ENCODE measurements at regions not wholly inside any gene's neighbourhood (a gene's known extent, or its start where the extent isn't known, plus 50 kb on each side); places are given as distances from the start of the nearest gene placed in this dataset.

DNA sequence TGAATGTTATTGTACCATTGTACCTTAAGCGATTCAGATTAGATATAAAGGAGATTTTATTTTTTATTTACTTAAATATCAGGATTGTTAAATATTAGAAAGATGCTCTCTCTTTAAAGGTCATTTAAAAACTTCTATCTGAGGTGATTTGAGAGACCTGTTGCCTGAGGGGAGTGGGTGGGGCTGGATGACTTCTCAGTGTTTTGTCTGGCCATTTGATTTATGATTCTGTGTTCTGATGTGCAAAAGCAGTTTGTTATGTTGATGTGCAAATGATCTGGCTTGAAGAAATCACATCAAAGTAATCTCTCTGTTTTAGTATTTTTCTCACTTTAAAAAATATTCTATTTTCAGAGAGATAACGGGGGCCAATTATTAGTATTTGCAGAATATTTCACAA lies 370.8 kb downstream of the NUP35 start:
- TF ChIP-seq CTCF (IDR thresholded peaks at IDR 0.05; ENCODE audit: low read depth, low read length), result no peak
- DNase-seq (ENCODE audit: low read depth, low spot score), result no peak
- H3K4me3 ChIP-seq (ENCODE audit: low read depth, low read length), result no peak overlapping the region
- in situ Hi-C loops (cut with HindIII; ENCODE audit: low sequenced_read_pairs), result no loop called here

GRCh38 chr2:183495589-183496267 lies 371.5 kb downstream of the NUP35 start:
- no peak for TF ChIP-seq CTCF (IDR thresholded peaks at IDR 0.05; ENCODE audit: low read depth, low read length)
- no peak overlapping the region for H3K4me3 ChIP-seq (ENCODE audit: low read depth, low read length)
- no peak for DNase-seq (ENCODE audit: low read depth, low spot score)
- in situ Hi-C loops (cut with HindIII; ENCODE audit: low sequenced_read_pairs), result no loop called here

- no peak for DNase-seq (ENCODE audit: low read depth, low spot score)
- in situ Hi-C loops (cut with HindIII; ENCODE audit: low sequenced_read_pairs), result no loop called here
- no peak overlapping the region for H3K4me3 ChIP-seq (ENCODE audit: low read depth, low read length)
- no peak for TF ChIP-seq CTCF (IDR thresholded peaks at IDR 0.05; ENCODE audit: low read depth, low read length)
Measured at GRCh38 chr2:183497861-183498260, 373.6 kb downstream of the NUP35 start.

DNA sequence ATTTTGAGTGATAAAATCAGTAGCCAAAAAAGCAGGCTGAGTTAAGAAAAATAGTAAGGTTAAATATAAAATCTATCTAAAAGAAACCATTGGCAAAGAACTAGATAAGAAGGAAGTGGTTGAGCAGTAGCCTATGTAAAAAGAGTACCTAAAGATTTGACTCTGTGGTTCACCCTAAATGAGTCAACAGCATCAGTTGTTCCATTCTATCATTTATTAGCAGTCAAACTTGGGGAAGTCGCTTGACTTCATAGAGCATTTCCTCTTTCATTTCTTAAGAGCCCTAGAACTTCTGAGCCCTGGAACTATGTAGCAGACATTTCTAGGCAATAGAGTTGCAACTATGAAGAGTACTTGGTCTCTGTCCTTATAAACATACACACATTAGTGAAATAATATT lies 381.7 kb downstream of the NUP35 start:
- H3K4me3 ChIP-seq (ENCODE audit: low read depth, low read length), result no peak overlapping the region
- DNase-seq (ENCODE audit: low read depth, low spot score), result no peak
- in situ Hi-C loops (cut with HindIII; ENCODE audit: low sequenced_read_pairs), result no loop called here
- TF ChIP-seq CTCF (IDR thresholded peaks at IDR 0.05; ENCODE audit: low read depth, low read length), result no peak

DNA sequence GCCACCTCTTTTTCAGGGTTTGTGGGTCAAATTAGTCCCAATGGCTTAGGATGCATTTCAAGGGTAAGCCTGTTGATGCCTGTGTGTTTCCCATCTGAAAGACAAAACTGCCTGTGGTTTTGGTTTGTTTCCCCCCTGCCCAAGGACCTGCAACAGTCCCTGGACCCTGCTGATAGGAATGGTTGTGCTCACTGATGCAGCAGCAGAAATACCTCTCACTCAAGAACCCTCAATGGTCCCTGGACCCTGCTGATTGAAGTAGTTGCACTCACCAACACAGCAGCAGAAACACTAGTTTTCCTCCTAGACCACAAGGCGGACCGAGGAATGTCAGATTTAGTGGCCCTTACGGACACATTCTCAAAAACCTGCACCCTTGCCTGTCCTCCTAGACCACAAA lies 386.9 kb downstream of the NUP35 start:
- DNase-seq (ENCODE audit: low read depth, low spot score), result no peak
- H3K4me3 ChIP-seq (ENCODE audit: low read depth, low read length), result no peak overlapping the region
- TF ChIP-seq CTCF (IDR thresholded peaks at IDR 0.05; ENCODE audit: low read depth, low read length), result no peak
- in situ Hi-C loops (cut with HindIII; ENCODE audit: low sequenced_read_pairs), result no loop called here

DNA sequence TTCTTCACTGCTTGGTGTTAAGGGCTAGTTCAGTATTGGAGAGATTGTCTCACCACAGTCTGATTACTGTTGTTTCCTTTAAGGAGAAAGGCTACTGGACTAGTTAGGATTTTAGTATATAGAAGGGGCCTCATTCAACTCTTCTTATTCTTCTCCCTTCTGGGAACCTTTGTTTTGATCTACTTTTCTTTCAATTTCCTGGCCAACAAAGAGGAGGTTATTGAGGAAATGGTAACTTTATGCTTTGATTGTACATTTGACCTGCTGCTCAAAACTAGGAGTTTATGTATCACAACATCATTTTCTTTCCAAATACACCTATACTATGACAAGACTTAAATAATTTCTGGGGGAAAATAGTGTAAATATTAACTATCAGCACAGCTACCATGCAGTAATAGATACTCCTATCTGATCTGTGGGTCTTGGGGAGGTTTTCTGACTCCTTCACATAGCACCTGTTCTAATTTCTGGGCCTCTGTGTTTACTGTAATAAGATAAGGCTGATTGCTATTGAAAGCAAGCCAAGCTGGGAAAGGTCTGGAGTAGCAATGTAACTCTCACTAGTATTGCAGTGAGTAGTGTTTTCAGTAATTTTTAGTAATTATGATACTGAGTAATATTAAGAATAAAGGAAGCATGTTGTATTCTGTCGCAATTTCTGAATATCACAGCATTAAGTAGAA lies 395.3 kb downstream of the NUP35 start:
- no peak for DNase-seq (ENCODE audit: low read depth, low spot score)
- TF ChIP-seq CTCF (IDR thresholded peaks at IDR 0.05; ENCODE audit: low read depth, low read length), result no peak
- in situ Hi-C loops (cut with HindIII; ENCODE audit: low sequenced_read_pairs), result no loop called here
- no peak overlapping the region for H3K4me3 ChIP-seq (ENCODE audit: low read depth, low read length)
